IPS-NIHi7 (cell line): ENCODE measurements at regions not wholly inside any gene's neighbourhood (a gene's known extent, or its start where the extent isn't known, plus 50 kb on each side); places are given as distances from the start of the nearest gene placed in this dataset.
A peak's percentile ranks its signal among the peaks of the same experiment; 100 is the strongest.
"Not testable (repeated sequence)": the region's sequence is repeated elsewhere in the genome, so short reads cannot be mapped to it uniquely, and the experiment has no call there.

Experiments
- DNase-seq: peaks from one replicate; pipeline ENCODE4 v3.0.0; 2012; ENCODE audit warnings: mixed read lengths; ENCODE audit errors: extremely low spot score

DNA sequence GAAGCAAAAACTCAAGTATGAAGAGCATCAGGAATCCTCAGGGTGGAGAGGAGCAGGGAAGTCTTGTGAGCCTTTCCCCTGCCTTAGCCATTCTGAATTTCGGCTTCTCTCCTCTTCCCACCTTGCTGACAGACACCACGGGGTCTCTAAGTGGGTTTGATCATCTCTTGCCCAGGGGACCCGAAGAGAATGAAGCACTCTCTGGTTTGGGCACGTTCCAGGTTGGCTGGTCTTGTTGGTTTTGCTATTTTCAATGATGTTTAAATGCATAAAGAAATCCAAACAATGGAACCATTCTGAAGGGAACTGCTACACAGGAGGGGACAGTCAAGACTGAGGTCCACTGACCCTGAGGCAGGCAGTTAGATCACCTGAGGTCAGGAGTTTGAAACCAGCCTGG lies 131.7 kb downstream of the PXDC1 start:
- DNase-seq, result no peak

DNA sequence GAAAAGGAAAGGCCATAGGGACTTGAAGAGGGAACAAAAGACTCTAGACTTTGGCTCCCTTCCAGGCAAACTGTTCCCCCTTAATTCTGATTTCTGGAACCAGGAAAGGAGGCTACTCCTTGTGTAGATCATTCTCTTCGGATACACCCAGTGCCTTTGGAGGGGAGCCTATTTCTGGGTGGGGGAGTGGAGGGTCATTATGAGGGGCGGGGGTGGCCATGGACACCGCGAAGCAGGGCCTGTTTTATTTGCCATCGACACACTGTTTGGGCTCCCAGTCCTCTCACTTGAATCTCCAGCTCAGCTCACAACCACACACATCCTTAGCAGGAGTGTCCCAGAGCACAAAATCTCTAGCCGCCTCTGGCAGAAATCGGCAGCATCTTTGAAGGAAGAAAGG lies 132.3 kb downstream of the PXDC1 start:
- DNase-seq, result no peak

DNA sequence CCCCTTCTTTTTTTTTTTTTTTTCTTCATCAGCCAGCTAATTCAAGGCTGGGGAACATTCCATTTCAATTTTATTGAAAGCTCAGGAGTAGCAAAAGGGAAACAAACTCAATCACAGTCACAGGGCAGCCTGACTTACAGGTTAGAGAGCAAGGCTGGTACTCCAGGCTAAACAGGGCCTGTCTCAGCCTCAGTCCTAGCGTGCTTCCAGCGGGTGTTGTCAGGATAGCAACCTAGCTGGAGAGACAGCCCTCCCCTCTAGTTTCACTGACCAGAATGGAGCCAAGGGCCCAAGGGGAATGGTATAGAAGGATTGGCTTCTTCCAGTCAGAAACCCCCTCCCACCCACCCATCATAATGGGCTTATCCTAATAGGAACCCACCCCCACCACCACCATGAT lies 132.9 kb downstream of the PXDC1 start:
- peak; percentile 10 for DNase-seq

DNA sequence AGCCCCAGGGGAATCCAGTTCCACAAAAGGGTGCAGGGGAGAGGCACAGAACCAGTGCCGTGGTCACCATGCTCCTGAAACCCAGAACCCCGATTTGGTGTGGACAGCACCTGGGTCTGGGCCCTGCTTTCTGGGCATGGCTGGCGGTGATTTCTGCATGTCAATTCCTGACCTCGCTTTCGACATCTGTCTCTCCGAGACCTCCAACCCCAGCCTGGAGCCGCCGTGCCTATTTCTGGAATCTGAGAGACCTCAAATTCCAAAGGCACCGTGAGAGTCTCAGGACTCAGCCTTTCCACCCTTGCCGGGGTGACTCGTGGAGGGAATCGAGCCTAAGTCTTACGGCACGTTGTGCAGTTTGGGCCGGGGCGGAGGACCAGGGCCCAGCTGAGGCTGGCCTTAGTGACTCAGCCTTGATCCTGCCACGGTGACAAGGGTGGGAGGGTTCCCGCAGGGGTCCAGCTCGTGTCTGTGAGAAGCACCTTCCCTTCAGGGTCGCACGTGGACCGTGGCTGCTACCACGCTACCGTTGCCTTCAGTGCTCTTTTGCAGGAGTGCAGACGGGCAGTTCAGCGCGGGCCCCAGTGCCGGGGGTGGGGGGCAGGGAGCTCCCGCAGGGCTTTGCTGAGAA lies 133.7 kb downstream of the PXDC1 start:
- peak; percentile 9 for DNase-seq

DNA sequence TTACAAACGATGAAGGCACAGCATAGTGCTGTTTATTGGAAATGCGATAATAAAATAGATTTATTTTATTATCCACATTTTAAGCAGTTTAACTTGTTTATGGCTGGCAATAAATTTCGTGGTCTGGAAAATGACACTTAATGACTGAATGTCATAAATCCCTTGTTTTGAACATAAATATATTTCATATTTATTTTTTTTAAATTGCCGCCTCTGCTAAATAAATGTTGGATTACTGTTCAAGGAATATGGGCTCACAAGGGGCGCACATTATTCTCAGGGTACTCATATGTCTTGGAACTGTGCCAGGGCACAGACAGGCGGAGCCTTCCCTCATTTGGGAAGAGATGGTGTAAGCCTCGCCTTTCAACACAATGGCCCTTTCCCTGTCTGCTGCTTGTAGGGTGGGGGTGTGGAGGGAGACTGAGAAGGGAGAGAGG lies 134.3 kb downstream of the PXDC1 start:
- peak; percentile 10 for DNase-seq

DNA sequence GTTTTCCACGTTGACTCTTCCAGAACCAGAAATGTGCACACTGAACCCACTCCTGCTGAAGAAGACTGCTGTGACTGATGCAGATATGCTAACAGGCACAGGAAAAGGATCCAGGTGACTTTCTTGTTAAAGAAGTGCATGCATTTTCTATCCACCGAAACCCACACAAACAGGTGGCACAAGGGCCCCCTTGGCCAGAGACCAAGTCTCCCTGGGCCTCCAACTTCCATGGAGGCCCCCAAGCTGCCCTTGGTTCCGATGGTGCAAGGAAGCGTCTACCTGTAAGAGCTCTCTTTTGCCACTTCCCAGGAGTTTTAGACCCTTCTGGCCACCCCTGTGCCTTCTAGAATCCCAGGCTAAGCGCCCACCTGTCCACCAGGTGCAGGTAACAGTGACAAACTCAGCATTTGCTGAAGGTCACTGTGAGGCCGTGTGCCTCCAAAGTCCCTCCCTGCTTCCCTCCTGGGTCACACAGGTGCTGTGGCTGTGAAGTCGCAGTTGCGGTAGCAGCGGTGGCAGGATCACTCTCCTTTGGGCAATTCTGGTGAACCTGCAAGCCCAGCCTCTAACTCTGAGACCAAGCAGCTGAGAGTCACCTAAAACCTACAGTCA lies 134.8 kb downstream of the PXDC1 start:
- DNase-seq, result peak; percentile 9

DNA sequence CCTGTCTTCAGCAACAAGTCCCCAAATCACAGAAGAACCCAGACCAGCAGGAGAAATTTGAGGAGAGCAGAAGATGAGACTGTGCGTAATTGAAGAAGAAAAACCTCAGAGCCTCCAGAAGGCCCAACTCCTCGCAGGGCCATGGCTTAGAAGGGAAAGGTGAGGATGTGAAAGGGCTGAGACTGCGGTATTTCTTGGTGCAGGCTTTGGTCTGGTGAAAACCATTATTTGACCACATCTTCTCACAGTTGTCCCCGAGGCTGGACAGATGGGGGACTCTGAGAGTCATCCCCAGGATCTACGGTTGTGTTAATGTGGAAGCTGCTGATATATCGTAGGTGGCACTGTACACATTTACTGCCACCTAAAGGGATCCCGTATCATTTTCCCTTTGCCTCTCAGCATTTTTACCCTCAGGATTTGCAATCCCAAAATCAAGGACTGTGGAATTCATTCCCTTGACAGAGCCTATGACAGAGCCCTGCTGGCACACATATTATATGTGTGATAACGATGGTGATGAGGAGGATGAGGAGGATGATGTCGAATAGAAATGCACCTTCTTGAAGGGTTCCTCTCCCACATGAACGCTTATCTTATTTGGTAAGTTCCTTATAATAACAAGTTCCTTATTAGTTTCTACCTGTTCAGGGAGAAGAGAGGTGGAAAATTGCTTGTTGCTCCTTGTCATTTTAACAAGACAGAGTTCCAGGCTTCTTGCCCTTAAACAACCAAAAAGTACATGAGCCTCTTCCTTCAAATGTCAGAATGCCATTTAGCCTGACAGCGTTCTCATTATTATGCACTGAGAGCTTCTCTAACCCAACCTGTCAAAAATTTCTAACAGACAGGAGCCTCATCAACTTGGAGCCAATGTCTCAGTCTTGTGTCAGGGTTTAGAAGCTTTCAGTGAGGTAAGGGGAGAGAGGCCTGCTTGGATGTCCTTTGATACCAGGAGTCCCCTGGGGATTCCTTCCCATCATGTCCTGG lies 135.8 kb downstream of the PXDC1 start:
- DNase-seq, result peak; percentile 8

DNA sequence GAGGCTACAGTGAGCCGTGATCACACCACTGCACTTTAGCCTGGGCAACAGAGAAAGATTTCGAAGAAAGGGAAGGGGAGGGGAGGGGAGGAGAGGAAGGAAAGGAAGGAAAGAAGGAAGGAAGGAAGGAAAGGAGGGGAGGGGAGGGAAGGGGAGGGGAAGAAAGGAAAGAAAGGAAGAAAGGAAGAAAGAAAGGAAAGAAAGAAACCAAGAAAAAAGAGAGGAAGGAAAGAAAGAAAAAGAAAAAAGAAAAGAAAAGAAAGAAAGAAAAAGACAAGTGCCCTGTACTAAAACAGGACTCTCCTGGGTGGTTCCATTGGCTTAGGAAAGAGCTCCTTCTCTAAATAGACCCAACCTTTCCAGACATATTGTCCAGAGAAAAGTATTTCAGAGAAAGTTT lies 136.6 kb downstream of the PXDC1 start:
- DNase-seq, result peak; percentile 5

DNA sequence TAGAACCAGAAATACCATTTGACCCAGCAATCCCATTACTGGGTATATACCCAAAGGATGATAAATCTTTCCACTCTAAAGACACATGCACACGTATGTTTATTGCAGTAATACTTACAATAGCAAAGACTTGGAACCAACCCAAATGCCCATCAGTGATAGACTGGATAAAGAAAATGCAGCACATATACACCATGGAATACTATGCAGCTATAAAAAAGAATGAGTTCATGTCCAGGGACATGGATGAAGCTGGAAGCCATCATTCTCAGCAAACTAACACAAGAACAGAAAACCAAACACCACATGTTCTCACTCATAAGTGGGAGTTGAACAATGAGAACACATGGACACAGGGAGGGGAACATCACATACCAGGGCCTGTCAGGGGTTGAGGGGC lies 137.9 kb downstream of the PXDC1 start:
- not testable (repeated sequence) for DNase-seq

DNA sequence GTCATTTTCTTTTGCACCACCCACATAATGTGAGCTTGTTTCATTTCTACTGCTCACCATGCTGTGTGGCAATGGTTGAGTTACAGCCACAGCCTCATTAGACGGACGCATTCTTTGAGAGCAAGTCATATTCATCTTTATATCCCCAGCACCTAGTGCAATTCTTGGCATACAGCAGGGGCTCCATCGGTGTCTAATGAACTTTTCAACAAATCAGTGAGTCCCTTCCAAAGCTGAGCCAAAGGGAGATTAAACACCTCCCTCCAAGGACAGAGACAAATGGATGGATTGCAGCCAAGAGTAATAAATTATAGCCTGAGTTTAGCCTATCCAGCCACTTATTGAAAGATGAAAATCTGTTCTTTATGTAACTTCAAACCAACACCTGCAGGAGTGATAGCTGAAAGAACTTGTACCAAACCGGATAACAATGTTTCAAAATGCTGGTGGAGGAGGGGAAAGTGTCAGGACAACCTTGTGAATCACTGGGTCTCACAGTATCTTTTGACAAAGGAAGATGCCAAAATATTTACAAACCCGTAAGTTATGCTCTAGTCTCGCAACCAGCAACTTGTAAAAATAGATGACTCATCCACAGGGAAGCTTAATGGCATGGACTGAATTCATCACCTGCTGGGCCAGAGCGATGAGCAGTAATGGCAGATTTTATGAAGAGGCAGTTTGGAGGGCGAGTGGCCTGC lies 139.0 kb downstream of the PXDC1 start:
- no peak for DNase-seq

DNA sequence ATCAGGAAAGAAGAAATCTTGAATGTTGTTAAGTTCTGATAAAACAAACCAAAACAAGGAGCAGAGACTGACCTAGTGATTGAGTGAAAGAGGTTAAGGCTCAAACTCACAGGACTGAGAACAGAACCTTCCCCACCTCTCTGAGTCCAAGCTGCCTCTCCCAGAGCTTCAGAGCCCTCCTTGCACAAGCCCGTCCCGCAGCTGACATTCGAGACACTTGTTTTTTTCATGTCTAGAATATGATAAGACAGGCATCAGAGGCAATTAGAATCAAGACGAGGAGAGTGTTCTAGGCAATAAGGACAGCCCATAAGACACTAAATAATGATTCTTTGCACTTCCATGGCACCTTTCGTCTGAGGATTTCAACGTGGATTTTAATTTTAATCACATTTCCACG lies 140.6 kb downstream of the PXDC1 start:
- no peak for DNase-seq

DNA sequence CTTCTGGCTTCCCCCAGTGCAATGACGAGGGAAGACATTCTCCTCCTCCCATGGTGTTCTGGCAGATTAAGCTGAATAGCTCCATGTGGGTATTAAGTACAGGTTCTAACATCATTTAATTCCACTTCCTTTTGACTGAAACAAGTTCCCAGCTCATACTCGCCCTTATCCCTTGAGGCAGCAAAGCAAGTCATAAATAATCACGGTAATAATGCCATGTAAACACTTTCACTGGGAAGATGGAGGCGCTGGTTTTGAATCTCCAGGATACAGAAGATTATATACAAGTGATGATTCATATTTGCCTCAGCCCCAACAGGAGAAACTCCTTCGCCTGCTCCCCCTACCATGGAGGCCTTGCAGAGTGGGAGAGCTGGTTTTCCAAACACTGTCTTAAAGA lies 141.3 kb downstream of the PXDC1 start:
- peak; percentile 10 for DNase-seq

DNA sequence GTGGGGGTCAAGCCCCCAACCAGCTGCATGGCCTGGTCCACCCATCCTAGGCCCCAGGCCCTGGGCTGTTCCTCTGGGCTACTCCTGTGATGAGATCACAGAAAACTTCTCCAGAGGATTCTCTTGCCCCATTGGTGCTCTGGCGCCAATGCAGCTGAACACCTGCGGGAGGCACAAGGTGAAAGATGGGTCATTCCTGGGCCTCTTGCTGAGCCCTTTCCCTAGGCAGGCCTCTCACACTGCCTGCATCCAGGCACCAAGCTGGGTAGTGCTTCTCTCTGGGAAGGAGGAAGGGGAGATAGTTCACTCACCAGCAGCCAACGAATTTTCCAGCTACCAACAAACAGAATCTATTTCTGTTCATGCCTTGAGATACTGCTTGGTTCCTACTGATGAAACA lies 142.1 kb downstream of the PXDC1 start:
- DNase-seq, result peak; percentile 12

DNA sequence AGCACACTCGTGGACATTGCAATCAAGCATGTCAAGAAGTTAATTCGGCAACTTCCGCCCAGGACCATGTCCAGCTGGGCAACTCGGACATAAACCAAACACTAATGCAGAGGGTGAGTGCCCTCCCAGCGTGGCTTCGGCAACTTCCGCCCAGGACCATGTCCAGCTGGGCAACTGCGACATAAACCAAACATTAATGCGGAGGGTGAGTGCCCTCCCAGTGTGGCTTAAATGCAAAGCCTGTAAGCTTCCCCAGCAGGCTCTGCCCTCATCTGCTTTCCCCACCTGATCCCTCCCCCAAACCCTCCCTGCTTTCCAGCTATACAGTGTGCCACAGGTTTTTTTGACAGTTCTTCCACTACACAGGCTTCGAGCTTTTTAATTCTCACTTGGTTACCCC lies 143.4 kb downstream of the PXDC1 start:
- no peak for DNase-seq

DNA sequence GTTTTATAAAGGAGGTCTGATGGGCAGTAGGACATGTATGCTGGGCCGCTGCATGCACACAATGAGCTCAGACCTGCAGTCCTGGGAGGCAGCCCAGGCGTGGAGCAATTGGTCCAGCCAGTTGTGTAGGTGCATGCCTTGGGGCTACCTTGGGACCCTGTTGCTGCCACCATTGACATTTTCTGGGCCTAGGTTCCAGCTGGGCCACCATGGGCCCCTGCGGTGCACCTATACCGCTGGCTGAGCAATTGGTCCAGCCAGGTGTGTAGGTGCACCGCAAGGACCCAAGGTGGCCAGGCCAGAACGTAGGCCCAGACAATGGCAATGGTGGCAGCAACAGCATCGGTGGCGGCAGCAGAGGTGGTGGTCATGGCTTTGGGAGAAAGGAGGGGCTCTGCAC lies 143.9 kb downstream of the PXDC1 start:
- no peak for DNase-seq

DNA sequence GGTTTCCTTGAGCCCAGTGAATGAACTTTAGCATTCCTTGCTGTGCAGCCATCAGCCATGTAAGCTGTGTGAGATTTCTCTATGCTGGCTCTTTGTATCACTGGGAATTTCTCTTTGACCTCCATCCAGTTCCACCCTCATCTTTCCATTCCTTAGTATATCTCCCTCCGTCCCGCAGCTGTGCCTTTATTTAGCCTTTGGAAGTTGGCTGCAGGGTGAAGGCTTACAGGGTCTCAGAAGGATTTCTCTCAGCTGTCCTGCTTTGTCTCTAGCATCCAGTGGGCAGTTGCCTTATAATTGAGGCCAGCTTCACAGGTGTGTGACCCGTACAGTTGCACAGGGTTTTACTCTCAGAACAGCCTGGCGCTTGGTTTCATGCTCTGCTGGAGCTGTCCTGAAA lies 144.3 kb downstream of the PXDC1 start:
- no peak for DNase-seq

DNA sequence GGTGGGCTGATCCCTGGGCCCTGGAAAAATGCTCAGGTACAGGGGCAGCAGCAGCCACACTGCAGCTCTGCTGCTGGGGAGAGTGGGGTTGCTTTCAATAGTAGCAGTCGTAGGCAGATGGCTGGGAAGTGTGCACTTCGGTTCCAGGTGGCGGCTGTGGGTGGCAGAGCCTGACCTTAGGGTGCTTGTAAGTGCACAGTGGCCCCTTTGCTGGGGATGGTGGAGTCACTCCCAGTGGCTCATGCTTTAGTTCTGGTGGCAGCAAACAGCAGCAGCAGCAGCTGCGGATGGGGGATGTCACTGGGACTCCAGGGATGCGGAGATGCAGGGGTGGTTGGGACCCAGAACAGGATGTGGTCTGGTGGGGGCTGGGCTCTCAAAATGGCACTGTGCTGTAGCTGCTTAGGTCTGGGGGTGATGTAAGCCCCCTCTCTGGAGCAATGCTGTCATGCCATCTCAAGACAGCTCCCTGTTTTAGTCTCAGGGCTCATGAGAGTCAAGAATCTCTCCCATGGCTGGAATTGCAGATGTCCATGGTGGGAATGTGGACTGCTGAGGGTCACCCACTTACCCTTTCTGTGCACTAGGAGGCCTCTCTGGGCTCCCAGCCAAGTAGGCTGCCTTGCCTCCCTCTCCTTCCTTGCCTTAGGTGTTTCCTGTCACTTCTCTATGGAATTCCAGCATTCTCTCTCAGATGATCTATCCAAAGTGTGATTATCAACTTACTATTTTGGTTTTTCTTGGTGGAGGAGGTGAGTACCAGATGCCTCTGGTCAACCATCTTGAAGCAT lies 146.7 kb upstream of the SLC22A23 start:
- no peak for DNase-seq

DNA sequence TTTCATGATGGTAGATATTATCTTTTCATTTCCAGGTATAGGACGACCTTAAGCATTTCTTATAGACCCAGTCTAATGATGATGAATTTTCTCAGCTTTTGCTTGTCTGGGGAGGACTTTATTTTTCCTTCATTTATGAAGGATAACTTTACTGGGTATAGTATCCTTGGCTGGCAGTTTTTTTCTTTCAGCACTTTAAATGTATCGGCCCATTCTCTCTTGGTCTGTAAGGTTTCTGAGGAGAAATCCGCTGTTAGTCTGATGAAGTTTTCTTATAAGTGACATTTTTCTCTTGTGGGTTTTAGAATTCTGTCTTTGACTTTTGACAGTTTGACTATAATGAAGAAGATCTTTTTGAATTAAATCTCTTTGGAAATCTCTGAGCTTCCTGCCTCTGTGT lies 144.7 kb upstream of the SLC22A23 start:
- no peak for DNase-seq

DNA sequence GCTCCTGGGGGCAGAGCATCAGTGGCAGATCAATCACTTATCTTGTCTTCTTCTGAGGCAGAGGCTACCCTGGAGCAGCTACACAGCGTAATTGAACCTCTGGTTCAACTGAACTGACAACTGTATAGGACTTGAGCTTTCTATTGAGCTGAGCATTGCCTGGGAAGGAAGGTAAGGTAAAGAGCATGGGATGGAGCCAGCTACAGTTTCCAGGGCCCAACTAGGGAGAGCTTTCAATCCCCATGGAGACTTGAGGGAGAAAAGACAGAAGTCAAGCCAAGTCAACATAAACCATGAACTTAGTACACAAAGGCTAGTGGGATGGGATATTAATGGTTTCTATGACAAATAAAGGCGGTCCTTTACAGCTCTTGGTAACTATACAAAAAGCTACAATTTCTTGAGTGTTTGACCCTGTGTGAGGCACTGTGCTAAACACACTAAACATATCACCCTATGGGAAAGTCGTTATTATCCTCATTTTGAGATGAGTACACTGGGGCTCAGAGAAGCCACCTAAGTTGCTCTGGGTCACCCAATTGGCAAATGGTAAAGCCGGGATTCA lies 140.7 kb upstream of the SLC22A23 start:
- DNase-seq, result peak; percentile 4

DNA sequence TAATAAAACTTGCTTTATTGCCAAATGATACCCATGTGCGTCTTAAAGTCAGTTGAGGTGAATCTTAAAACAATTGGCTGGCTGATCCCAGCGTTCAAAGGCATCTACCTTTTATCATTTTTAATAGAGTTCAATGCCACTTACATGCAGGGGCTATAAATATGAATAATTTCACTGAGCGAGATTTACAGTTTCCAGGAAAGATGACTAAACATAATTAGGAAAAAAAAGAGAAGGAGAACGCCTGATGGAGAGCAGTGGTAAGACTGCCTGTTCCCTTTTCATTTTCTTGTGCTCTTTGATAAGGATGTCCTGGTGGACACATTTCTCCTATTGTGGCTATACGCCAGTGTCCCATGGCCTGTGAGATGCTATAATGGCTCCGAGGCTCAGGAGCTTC lies 139.9 kb upstream of the SLC22A23 start:
- no peak for DNase-seq

DNA sequence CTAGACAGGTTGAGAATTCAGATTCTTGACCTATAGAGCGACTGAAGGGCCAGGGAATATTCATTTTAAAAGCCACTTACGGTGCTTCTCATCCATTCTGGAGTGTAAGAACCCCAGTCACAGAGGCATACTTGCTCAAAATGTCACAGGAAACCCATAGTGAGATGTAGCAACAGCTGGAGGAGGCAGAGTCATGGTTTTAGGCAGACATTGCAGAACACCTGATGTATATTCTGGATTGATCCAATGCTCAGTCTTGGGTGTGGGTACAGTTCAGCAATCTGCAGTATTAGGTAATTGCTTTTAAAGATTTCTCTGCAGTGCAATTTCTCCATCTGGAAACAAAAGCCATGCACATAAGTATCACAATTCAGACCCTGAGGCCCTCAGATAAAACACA lies 137.4 kb upstream of the SLC22A23 start:
- peak; percentile 5 for DNase-seq
